ENCODE measurements at regions not wholly inside any gene's neighbourhood (a gene's known extent, or its start where the extent isn't known, plus 50 kb on each side); places are given as distances from the start of the nearest gene placed in this dataset.
"Not testable (repeated sequence)": the region's sequence is repeated elsewhere in the genome, so short reads cannot be mapped to it uniquely, and the experiment has no call there.

DNA sequence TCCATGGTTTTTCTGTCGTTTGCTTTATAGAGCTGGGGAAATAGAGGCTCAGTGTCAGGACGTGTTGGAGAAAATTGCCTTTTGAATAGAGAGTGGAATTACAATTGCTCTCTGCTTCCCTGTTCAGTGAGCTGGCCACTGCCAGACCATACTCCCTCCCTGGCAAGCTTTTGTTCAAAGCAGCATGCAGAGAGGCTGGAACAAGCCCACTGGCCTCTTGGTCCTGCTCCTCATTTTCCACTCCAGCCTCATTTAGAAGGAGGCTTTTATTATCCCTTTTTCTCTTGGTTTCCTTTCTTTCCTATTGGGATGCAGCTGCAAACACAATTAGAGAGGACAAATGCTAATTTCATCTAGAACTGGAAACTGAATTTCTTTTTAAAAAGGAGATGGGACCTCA lies 302.2 kb upstream of the PODXL start:
- DNase-seq (ENCODE audit: low read depth): no peak

DNA sequence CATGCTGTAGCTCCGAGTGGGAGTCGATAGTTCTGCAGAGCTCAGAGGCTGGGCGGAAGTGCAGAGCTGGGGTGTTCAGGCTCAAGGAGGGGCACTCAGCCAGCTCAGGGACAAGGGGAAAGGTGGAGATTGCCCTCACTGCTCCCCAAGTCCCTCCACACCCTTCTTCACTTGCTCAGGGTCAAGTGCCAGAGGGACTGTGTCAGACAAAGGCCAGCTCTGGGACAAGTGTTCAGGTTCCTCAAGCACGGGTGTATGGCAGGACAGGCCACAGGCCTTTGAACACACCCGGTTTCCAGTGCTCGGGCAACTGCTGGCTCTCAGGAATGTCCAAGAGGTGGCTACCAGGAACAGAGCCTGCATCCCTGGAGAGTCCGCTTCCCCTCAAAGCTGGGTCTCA lies 293.0 kb upstream of the PODXL start:
- no peak for DNase-seq (ENCODE audit: low read depth)

GRCh38 chr7:131848033-131848432 lies 291.6 kb upstream of the PODXL start:
- DNase-seq (ENCODE audit: low read depth): no peak

DNA sequence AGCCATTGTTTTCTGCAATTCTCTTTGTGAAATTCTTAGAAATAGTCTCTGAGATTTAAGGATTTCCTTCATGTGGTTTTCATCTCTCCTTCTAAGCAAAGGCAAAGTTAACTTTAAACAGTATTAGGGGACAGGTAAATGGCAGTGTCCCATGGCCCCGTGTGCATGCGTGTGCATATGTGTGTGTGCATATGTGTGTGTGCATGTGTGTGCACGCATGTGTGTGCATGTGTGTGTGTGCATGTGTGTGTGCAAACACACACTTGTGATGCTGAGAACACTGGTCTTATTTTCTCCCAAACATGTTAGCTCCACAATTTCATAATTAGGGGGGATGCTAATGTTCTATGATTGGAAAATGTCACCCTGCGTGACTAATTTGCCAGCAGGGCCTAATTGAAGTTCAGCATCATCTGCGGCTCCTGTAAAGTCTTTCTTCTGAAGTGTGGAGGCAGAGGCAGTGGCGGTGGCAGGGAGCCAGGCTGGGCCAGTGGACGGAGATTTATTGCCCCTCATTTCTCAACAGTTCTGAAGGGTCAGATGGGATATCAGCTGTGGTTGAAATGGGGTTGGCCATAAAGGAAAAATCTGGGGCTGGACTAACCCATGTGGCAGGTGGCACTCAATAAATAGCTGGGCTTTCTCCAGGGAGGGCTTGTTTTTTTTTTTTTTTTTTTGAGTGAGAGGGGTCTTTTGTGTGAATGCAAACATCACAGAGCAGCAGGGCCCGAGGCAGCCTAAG lies 289.3 kb upstream of the PODXL start:
- DNase-seq (ENCODE audit: low read depth): no peak

- no peak for DNase-seq (ENCODE audit: low read depth)
Observed at GRCh38 chr7:131844369-131844768, 287.9 kb upstream of the PODXL start.

DNA sequence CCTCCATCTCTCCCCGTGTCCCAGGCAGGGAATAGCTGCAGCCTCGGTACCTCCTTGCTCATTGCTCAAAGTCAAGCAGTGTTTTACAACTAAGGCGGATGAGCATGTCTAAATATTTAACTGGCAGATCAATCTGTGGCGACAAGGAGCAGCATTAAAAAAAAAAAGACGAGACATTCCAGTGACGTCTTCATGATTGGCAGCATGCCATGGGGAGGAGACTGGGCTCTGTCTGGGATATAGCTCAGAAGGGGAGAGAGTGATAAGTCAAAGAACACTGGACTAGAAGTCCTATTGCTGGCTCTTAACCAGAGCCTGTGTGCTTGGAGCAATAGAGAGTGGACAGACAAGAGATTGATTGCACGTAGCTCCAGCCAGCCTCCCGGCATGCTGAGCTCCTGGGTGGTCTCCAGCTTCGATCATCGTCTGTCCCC lies 287.5 kb upstream of the PODXL start:
- no peak for DNase-seq (ENCODE audit: low read depth)

GRCh38 chr7:131839967-131840690 lies 283.7 kb upstream of the PODXL start:
- no peak for DNase-seq (ENCODE audit: low read depth)

- no peak for DNase-seq (ENCODE audit: low read depth)
Observed at GRCh38 chr7:131836733-131837132, 280.3 kb upstream of the PODXL start.

GRCh38 chr7:131835141-131835540 lies 278.7 kb upstream of the PODXL start:
- DNase-seq (ENCODE audit: low read depth): no peak

GRCh38 chr7:131830681-131831080 lies 274.3 kb upstream of the PODXL start:
- DNase-seq (ENCODE audit: low read depth): no peak

GRCh38 chr7:131829947-131830558 lies 273.6 kb upstream of the PODXL start:
- DNase-seq (ENCODE audit: low read depth): no peak

- no peak for DNase-seq (ENCODE audit: low read depth)
Observed at GRCh38 chr7:131827421-131827820, 271.0 kb upstream of the PODXL start.

DNA sequence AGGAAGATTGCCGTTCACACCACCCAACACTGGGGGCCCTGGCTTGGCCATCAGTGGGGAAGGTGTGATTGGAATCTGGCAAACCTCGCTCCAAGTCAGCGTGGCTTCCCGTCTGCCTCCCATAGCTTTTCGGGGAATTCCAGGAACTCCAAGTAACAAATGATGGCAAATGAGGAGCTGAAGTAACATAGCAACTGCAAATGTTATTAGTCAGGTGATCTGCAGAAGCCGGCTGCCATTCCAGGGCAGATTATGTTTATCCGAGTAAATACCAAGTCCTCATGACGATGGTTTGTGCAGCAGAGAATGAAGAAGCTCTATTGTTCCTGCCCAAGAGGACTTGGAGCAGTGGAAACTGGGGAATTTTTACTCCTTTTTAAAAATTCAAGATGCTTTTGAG lies 270.5 kb upstream of the PODXL start:
- DNase-seq (ENCODE audit: low read depth): no peak

- not testable (repeated sequence) for DNase-seq (ENCODE audit: low read depth)
Observed at GRCh38 chr7:131823961-131824440, 267.6 kb upstream of the PODXL start.

DNA sequence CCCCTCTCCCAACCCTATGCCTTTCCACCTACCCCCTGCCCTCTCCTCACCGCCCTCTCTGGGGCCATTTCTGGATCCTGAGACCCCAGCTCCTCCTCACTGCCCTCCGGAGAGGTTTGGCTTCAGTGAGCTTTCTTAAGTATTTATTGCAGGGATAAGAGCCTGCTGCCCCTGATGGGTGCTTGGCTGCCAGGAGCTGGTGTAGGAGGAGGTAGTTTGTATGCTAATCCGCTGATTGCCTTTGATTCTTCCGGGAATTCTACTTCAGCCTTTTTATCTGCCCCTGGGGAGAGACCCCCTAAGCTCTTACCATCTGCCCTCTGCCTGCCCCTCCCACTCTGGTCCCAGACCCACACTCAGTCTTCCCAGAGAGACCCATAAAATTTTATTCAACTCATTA lies 263.5 kb upstream of the PODXL start:
- no peak for DNase-seq (ENCODE audit: low read depth)

- DNase-seq (ENCODE audit: low read depth): no peak
Observed at GRCh38 chr7:131816391-131817007, 260.1 kb upstream of the PODXL start.

GRCh38 chr7:131808736-131809135 lies 252.3 kb upstream of the PODXL start:
- no peak for DNase-seq (ENCODE audit: low read depth)

DNA sequence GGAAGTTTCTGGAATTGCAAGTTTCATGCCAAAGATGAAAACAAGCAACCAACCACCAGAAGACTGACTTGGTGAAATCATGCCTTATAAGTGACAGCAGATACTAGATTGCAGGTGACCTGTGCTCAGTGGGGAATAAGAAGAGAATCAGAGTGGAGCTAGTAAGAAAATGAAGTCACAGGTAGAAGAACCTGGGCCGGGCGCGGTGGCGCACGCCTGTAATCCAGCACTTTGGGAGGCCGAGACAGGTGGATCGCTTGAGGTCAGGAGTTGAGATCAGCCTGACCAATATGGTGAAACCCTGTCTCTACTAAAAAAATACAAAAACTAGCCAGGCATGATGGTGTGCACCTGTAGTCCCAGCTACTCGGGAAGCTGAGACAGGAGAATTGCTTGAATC lies 251.7 kb upstream of the PODXL start:
- DNase-seq (ENCODE audit: low read depth): not testable (repeated sequence)

GRCh38 chr7:131803816-131804215 lies 247.4 kb upstream of the PODXL start:
- no peak for DNase-seq (ENCODE audit: low read depth)

DNA sequence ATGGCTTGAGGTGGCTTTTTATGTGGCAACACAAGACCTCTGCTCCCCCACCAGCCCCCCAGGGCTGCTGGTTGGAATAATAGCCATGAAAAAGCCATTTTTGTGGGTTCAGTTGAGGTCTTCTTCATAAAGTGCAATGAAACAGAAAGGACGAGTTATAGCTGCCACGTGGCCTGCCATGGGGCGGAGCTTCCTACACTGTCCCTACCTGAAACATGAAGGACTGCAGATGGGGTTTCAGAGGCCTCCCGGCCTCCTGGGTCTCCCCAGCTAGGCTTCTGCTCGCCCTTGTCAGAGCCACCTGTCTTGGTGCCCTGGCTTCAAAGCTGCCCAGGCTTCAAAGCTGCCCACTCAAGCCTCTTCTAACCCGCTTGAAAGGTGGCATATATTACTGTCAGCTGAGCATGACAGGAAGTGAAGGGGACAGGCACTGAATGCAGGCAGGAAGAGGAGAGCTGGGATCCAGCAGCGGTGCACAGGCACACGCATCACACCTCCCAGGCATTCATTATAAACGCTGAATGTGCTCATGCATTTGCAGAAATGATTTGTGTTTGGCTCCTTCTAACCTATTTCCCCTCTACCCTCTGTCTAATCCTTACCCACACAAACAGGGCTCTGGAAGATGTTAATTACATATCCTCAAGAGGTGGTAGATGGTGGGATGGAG lies 245.9 kb upstream of the PODXL start:
- DNase-seq (ENCODE audit: low read depth): no peak

DNA sequence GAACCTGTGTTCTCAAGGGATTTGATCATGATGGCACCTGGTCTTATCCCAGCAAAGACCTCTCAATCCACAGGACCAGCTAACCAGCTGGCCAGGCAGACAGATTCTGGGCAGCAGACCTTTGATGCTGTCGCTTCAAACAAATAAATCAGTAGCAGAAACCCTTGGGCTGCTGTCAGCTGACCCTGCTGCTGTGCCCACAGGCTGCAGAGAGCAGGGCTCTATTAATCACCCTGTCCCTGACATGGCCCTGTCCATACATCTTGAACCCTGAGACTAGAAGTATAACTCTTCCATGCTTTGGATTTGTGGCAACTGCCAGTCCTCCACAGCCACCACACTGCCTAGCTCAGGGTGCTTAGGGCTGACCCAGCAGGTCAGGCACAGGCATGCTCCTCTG lies 244.1 kb upstream of the PODXL start:
- DNase-seq (ENCODE audit: low read depth): no peak

DNA sequence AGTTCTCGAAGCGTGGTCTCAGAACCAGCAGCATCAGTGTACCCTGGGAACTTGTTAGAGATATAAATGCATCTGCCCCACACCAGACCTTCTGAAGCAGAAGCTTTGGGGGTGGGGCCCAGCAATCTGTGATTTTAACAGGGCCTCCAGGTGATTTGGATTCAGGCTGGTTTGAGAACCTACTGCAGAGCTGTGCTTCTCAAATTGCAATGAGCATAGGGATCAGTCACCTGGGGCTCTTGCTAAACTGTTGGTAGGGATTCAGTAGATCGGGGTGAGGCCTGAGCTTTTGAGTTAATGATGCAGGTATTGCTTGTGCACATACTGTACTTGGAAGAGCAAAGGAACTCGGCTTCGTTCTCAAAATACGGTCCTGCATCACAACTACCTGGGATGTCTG lies 243.6 kb upstream of the PODXL start:
- DNase-seq (ENCODE audit: low read depth): no peak
